D721Med (cell line): ENCODE measurements at regions not wholly inside any gene's neighbourhood (a gene's known extent, or its start where the extent isn't known, plus 50 kb on each side); places are given as distances from the start of the nearest gene placed in this dataset.
A peak's percentile ranks its signal among the peaks of the same experiment; 100 is the strongest.

Experiments
- DNase-seq: peaks from one replicate; pipeline ENCODE4 v3.0.0; 2011; ENCODE audit warnings: low spot score; ENCODE audit not compliant: insufficient read length
- FAIRE-seq: peaks from 2 replicates; lab custom pipeline; 2011; peaks lifted over from hg19 to GRCh38; lab: Jason Lieb, UNC
- CTCF ChIP-seq: IDR thresholded peaks from 2 replicates; pipeline ENCODE4 v1.5.1; 2012; ENCODE audit warnings: mild to moderate bottlenecking, control low read depth; ENCODE audit not compliant: insufficient read depth; ENCODE audit errors: missing control alignments

GRCh38 chr5:93123127-93123526 lies 457.9 kb downstream of the NR2F1-AS1 start:
- no peak for TF ChIP-seq CTCF
- FAIRE-seq: no peak
- DNase-seq: no peak

GRCh38 chr5:93122446-93122845 lies 458.6 kb downstream of the NR2F1-AS1 start:
- FAIRE-seq (peak; percentile 48), DNase-seq (no peak)
- TF ChIP-seq CTCF: no peak

GRCh38 chr5:93120771-93121170 lies 460.2 kb downstream of the NR2F1-AS1 start:
- no peak for DNase-seq
- FAIRE-seq: no peak
- TF ChIP-seq CTCF: no peak

GRCh38 chr5:93120051-93120450 lies 461.0 kb downstream of the NR2F1-AS1 start:
- no peak for FAIRE-seq
- TF ChIP-seq CTCF: no peak
- no peak for DNase-seq

GRCh38 chr5:93117751-93118531 lies 463.1 kb downstream of the NR2F1-AS1 start:
- FAIRE-seq (no peak), DNase-seq (no peak)
- no peak for TF ChIP-seq CTCF

GRCh38 chr5:93107805-93108520 lies 473.1 kb downstream of the NR2F1-AS1 start:
- DNase-seq (no peak), FAIRE-seq (peak; percentile 90)
- TF ChIP-seq CTCF: no peak

GRCh38 chr5:93107141-93107540 lies 473.9 kb downstream of the NR2F1-AS1 start:
- FAIRE-seq (no peak), DNase-seq (no peak)
- no peak for TF ChIP-seq CTCF
